Smooth muscle cell (in vitro differentiated cells): ENCODE measurements at regions not wholly inside any gene's neighbourhood (a gene's known extent, or its start where the extent isn't known, plus 50 kb on each side); places are given as distances from the start of the nearest gene placed in this dataset.

ENCODE experiments used
- DNase-seq: peaks from one replicate; lab custom pipeline; 2025; ENCODE audit not compliant: unreplicated experiment; lab: John Stamatoyannopoulos, UW
- H2AFZ ChIP-seq: fragments of 200-600 bp; sonication (generic); 2 replicates; pipeline ENCODE4 v1.6.0; 2016; ENCODE audit warnings: antibody characterized with exemption, low read depth, mild to moderate bottlenecking
- H3F3A ChIP-seq: fragments of 200-600 bp; sonication (generic); 2 replicates; pipeline ENCODE4 v1.6.0; 2017; ENCODE audit warnings: antibody characterized with exemption, low read depth
- H3K27ac ChIP-seq: fragments of 200-600 bp; sonication (generic); 2 replicates; pipeline ENCODE4 v1.5.1; 2016; ENCODE audit warnings: low read depth, mild to moderate bottlenecking
- H3K27me3 ChIP-seq: fragments of 200-600 bp; sonication (generic); 2 replicates; pipeline ENCODE4 v1.6.1; 2016; ENCODE audit warnings: low read depth, mild to moderate bottlenecking
- H3K36me3 ChIP-seq: fragments of 200-600 bp; sonication (generic); 2 replicates; pipeline ENCODE4 v1.5.1; 2016; ENCODE audit warnings: low read depth
- H3K4me1 ChIP-seq: fragments of 200-600 bp; sonication (generic); 2 replicates; pipeline ENCODE4 v1.5.1; 2016; ENCODE audit warnings: low read depth
- H3K4me2 ChIP-seq: fragments of 200-600 bp; sonication (generic); 2 replicates; pipeline ENCODE4 v1.6.0; 2016; ENCODE audit warnings: mild to moderate bottlenecking
- H3K4me3 ChIP-seq: fragments of 200-600 bp; sonication (generic); 2 replicates; pipeline ENCODE4 v1.5.1; 2016; ENCODE audit warnings: mild to moderate bottlenecking
- H3K79me2 ChIP-seq: fragments of 200-600 bp; sonication (generic); 2 replicates; pipeline ENCODE4 v1.6.0; 2016; ENCODE audit warnings: low read depth, mild to moderate bottlenecking
- H3K9ac ChIP-seq: fragments of 200-600 bp; sonication (generic); 2 replicates; pipeline ENCODE4 v1.6.0; 2016; ENCODE audit warnings: low read depth
- H3K9me3 ChIP-seq: fragments of 200-600 bp; sonication (generic); replicated peaks from 2 replicates; pipeline ENCODE4 v1.5.1; 2016; ENCODE audit warnings: low read depth
- H4K20me1 ChIP-seq: fragments of 200-600 bp; sonication (generic); 2 replicates; pipeline ENCODE4 v1.6.0; 2016; ENCODE audit warnings: low read depth
- WGBS: methylation state at CpG from one replicate; pipeline ENCODE4 v1.1.7; 2016; ENCODE audit warnings: low lambda C conversion rate; 5-methylcytosine and 5-hydroxymethylcytosine counted together
- TF ChIP-seq, protein P1 (sequence below): fragments of 200-600 bp; sonication (generic); IDR thresholded peaks from 2 replicates; pipeline ENCODE4 v1.5.1; 2017; ENCODE audit warnings: borderline replicate concordance, mild to moderate bottlenecking, antibody characterized with exemption; ENCODE audit not compliant: insufficient read depth, poor library complexity, severe bottlenecking

DNA sequence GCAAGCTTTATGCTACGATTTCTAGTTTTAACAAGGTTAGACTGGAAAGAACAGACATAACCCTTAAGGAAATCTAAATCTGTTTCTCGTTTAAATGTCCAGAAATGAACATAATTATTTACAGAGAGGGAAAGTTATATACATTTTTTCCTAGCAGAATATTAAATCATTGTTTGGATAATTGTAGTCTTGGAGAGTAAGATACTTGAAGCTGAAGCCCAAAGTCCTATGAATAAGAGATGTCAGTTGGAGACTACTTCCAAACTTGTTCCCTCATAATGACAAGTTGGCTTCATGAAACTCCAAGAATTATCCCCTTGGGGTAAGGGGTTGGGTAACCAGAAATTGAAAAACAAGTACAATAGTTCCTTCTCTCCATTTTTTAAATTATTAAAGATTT is 911.1 kb upstream of the MAN1A1 start:
- Histone ChIP-seq H3K27ac (no peak overlapping the region), H3K79me2 (no peaks in the 10 kb centered on the region), H3K9me3 (no peaks in the 10 kb centered on the region), H3K27me3 (no peaks in the 10 kb centered on the region), H3K4me3 (no peak overlapping the region), H3K36me3 (no peaks in the 10 kb centered on the region), H3K4me1 (no peaks in the 10 kb centered on the region), H4K20me1 (no peaks in the 10 kb centered on the region), H3F3A (no peaks in the 10 kb centered on the region), H3K4me2 (no peak overlapping the region), H3K9ac (no peak overlapping the region), H2AFZ (no peak overlapping the region)
- WGBS: 80% methylated on average over 2 of the region's 2 CpGs
- TF ChIP-seq, protein P1, sequence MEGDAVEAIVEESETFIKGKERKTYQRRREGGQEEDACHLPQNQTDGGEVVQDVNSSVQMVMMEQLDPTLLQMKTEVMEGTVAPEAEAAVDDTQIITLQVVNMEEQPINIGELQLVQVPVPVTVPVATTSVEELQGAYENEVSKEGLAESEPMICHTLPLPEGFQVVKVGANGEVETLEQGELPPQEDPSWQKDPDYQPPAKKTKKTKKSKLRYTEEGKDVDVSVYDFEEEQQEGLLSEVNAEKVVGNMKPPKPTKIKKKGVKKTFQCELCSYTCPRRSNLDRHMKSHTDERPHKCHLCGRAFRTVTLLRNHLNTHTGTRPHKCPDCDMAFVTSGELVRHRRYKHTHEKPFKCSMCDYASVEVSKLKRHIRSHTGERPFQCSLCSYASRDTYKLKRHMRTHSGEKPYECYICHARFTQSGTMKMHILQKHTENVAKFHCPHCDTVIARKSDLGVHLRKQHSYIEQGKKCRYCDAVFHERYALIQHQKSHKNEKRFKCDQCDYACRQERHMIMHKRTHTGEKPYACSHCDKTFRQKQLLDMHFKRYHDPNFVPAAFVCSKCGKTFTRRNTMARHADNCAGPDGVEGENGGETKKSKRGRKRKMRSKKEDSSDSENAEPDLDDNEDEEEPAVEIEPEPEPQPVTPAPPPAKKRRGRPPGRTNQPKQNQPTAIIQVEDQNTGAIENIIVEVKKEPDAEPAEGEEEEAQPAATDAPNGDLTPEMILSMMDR: no peak
- no peak for DNase-seq

DNA sequence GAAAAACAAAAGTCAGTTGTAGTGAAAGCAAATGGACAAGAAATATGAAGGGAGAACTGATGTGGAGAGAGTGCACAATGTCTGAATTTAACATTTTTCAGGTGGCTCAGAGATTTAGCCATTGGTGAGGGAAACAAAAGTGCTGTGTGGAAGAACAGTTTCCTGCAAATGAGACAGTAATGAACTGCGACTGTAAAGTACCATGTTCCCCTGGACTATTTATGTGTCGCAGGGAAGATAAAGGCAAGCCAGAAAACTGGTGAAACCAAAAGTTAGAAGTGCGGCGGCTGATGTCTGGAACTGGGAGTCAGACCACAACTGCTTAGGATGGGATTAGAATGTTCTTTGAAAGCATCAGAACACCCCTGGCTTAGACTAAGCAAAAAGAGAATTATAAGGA is 905.1 kb upstream of the MAN1A1 start:
- no peaks in the 10 kb centered on the region for H3K36me3 ChIP-seq
- H3K4me1 ChIP-seq: no peaks in the 10 kb centered on the region
- TF ChIP-seq, protein P1: no peak
- DNase-seq: no peak
- WGBS: 72% methylated on average over 4 of the region's 4 CpGs
- H3K27ac ChIP-seq: no peak overlapping the region
- no peak overlapping the region for H2AFZ ChIP-seq
- H3K4me2 ChIP-seq: no peak overlapping the region
- no peaks in the 10 kb centered on the region for H3K27me3 ChIP-seq
- no peaks in the 10 kb centered on the region for H3K9me3 ChIP-seq
- H3K79me2 ChIP-seq: no peaks in the 10 kb centered on the region
- H3K4me3 ChIP-seq: no peak overlapping the region
- no peak overlapping the region for H3K9ac ChIP-seq
- H3F3A ChIP-seq: no peaks in the 10 kb centered on the region
- H4K20me1 ChIP-seq: no peaks in the 10 kb centered on the region

DNA sequence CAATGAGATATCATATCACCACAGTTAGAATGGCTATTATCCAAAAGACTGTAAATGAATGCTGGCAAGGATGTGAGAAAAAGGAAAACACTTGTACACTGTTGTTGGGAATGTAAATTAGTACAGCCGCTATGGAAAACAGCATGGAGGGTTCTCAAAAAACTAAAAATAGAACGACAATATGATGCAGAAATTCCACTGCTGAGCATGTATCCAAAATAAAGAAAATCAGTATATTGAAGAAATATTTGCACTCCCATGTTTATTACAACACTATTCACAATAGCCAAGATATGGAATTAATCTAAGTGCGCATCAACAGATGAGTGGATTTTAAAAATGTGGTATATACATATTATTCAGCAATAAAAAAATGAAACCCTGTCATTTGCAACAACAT is 898.9 kb upstream of the MAN1A1 start:
- DNase-seq: no peak
- Histone ChIP-seq H3K9me3 (no peaks in the 10 kb centered on the region), H3K9ac (no peak overlapping the region), H3K79me2 (no peaks in the 10 kb centered on the region), H3K27ac (no peak overlapping the region), H3K27me3 (no peaks in the 10 kb centered on the region), H3K4me1 (no peaks in the 10 kb centered on the region), H4K20me1 (no peaks in the 10 kb centered on the region), H3F3A (no peaks in the 10 kb centered on the region), H3K36me3 (no peaks in the 10 kb centered on the region), H3K4me2 (no peak overlapping the region), H2AFZ (no peak overlapping the region), H3K4me3 (no peak overlapping the region)
- TF ChIP-seq, protein P1: no peak
- whole genome bisulfite sequencing: 89% methylated on average over 3 of the region's 3 CpGs

DNA sequence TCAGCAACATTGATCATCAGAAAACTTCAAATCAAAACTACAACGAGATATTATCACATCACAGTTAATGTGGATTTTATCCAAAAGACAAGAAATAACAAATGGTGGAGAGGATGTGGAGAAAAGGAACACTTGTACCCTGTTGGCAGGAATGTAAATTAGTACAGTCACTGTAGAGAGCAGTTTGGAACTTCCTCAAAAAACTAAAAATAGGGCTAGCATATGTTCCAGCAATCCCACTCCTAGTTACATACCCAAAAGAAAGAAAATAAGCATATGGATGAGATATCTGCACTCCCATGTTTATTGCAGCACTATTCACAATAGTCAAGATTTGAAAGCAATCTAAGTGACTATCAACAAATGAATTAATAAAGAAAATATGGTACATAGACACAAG is 887.7 kb upstream of the MAN1A1 start:
- Histone ChIP-seq H3K79me2 (no peaks in the 10 kb centered on the region), H3K4me2 (no peak overlapping the region), H2AFZ (no peak overlapping the region), H3K9ac (no peak overlapping the region), H3K9me3 (peaks cover 5% of the 10 kb centered on the region), H4K20me1 (no peaks in the 10 kb centered on the region), H3K27ac (no peak overlapping the region), H3K27me3 (no peaks in the 10 kb centered on the region), H3K4me3 (no peak overlapping the region), H3F3A (no peaks in the 10 kb centered on the region), H3K36me3 (no peaks in the 10 kb centered on the region), H3K4me1 (no peaks in the 10 kb centered on the region)
- no peak for DNase-seq
- WGBS: 92% methylated on average over 1 of the region's 1 CpG
- TF ChIP-seq, protein P1: no peak
